GM08714 (cell line): ENCODE measurements at regions not wholly inside any gene's neighbourhood (a gene's known extent, or its start where the extent isn't known, plus 50 kb on each side); places are given as distances from the start of the nearest gene placed in this dataset.

Experiments used
- H3K4me3 ChIP-seq: fragments of 200-500 bp; sonication (Bioruptor generic); 2 replicates; pipeline ENCODE4 v1.5.1; 2014; ENCODE audit warnings: mild to moderate bottlenecking, low read length, inconsistent platforms
- ZNF274 ChIP-seq: IDR thresholded peaks from 2 replicates; pipeline ENCODE4 v1.6.1; 2012; ENCODE audit warnings: mild to moderate bottlenecking, low read depth, low read length

DNA sequence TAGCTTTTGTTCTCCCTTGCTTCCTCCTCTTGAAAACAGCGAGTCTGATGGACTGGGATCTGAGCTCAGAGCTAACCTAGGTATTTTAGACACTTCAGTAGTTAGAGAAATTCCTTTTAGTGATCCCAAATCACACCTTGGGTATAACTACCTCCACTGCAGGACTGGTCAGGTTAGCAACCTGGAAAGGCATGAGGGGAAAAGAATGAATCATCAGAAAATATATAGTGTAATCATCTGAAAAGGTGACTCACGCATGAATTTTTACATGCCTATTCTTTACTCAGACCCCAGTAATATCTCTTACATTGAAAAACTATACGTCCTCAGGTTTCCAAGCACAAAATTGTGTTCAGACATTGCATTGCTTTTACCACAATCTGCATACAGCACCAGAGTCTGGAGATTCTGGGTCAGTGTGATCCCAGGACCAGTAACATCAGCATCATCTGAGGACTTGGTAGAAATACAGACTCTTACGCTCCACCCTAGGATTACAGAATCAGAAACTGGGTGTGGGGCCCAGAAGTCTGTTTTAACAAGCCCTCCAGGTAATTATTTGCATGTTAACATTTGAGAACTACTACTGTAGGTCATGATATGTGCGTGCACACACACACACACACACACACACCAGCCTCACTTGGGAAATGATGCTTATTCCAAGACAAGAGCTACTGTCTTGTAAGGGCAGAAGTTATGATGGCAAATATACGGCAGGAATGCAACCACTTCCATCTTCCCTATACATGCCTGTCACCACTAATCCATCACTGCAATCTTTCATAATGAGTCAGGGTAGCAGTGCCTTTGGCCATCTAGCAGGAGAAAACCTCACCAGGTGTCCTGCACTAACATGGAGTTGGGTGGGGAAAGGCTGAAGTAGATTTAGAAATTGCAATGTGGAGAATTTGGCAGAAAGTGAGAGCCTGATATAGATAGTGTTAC lies 271.6 kb upstream of the MAP3K1 start:
- no peak for TF ChIP-seq ZNF274

DNA sequence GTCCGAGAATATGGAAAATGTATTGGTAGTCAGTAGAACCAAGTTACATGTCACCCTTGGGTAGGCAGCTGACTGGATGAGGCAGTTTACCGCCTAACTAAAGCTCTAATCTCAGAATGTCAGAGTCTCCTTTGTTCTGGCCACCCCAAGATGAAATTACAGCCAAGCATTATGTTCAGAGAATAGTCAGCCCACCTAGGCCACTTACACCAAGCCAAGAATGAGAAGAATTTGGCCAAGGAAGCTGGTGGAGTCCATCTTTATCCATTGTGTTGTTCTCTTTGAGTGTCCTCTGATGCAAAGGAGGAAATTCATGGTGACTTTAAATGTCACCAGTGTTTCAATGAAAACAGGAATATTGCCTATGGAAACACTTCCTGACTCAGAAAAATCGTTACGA lies 275.1 kb upstream of the MAP3K1 start:
- TF ChIP-seq ZNF274, result no peak

More for the DNA sequence above, 271.6 kb upstream of the MAP3K1 start:
- no peak overlapping the region for H3K4me3 ChIP-seq

DNA sequence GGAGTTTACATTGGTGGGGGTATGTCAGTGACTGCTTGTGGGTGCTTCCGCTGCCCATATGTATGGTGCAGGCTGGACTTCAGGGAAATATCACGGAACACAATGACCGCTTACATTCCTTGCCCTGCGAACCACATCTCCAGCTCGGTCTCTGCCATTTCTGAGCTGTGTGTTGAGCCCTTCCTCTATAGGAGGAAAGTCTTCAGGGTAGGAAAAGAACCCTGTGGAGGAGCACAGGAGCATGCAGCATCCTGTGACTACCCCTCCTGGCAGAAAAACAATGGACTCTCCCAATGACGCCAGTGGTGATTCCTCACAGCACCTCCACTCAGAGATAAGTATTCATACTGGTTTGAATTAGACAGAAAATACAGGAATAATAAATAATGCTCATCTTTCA lies 276.8 kb upstream of the MAP3K1 start:
- H3K4me3 ChIP-seq, result no peak overlapping the region
- no peak for TF ChIP-seq ZNF274

More for the DNA sequence above, 275.1 kb upstream of the MAP3K1 start:
- no peak overlapping the region for H3K4me3 ChIP-seq

DNA sequence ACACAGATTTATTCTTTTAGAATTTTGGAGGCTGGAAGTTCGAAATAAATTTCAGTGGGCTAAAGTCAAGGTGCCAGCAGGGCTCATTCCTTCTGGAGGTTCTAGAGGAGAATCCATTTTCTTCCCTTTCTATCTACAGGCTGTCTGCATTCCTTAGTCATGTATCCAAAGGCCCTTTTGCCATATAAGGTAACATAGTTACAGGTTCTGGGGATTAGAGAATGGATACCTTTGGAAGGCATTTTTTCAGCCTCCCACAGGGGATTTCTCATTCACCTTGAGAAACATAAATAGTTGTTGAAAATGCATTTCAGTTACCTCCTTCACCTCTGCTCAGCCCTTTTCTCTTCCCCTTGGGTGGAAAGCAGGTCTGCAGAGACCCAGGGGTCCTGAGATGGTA lies 280.0 kb upstream of the MAP3K1 start:
- no peak overlapping the region for H3K4me3 ChIP-seq
- TF ChIP-seq ZNF274, result no peak

DNA sequence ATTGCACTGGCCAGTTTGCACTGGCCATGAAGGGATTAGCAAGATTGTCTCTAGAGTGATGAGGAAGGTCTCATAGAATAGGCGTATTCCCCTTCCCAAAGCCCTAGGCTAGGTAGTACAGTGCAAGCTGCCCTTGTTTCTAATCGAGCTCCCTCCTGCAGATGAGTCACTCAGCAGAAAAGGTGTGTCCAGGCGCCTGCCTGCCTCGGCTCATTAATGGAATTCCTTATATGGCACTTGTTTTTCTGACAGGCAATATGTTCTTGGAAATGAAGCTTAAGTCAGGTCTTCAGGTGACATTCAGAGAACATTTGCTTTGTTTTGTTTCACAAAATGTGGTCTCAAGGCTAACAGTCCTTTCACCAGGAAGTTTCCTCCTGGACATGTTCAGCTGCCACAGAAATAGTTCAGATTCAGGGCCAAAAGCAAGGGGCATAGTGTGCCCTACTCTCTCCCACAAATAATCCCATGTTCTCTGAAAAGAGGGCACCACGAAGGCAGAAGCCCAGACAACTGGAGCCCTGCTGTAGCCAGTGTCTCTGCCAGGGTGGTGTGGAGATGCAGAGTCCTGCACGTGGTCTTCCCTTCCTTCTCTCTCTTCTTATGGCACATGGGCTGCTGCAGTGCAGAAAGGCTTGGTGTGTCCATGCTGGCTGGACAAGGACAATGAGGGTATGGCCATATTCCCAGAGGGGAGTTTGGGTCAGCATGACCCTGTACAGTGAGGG lies 281.1 kb upstream of the MAP3K1 start:
- no peak overlapping the region for H3K4me3 ChIP-seq
- TF ChIP-seq ZNF274, result no peak

DNA sequence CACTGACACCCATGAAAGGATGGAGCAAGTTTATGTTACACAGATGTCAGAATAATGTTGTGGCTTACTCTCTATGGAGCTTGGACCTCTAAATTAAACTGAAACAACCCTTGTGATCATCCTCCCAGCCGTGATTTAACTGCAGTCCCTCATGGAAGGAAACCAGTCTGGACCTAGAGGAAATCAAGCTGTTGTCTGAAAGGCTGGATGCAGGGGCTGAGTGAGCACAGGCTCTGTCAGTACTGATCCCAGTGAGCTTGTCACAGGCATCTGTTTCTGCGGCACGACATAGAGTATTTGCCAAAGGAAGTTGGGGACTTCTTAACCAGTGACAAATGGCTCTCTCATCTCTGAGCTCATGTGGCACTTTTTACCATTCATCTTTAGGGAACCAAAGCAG lies 282.9 kb upstream of the MAP3K1 start:
- no peak for TF ChIP-seq ZNF274
- no peak overlapping the region for H3K4me3 ChIP-seq

DNA sequence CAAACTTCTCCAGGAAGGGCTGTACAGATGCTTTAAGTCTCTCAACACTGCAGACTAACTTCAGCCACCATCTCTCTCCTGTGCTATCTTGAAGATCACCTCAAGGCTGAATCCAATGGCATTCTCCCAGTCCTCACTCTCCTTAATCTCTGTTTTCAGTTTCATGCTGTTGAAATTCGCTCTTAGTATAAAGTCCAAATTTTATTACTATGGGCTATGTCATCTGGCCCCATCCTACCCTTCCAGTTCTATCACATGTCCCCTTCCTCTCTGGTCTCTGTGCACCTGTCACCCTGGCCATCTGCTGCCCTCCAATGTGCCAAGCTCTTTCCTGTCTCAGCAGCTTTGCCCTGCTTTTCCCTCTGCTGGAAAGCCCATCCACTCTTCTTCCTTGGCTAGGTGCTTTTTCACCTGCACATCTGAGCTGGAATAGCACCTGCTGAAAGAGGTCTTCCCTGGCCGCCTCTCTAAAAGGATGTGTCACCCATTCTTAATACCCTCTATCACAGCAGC lies 284.7 kb upstream of the MAP3K1 start:
- TF ChIP-seq ZNF274, result no peak
- H3K4me3 ChIP-seq, result no peak overlapping the region

DNA sequence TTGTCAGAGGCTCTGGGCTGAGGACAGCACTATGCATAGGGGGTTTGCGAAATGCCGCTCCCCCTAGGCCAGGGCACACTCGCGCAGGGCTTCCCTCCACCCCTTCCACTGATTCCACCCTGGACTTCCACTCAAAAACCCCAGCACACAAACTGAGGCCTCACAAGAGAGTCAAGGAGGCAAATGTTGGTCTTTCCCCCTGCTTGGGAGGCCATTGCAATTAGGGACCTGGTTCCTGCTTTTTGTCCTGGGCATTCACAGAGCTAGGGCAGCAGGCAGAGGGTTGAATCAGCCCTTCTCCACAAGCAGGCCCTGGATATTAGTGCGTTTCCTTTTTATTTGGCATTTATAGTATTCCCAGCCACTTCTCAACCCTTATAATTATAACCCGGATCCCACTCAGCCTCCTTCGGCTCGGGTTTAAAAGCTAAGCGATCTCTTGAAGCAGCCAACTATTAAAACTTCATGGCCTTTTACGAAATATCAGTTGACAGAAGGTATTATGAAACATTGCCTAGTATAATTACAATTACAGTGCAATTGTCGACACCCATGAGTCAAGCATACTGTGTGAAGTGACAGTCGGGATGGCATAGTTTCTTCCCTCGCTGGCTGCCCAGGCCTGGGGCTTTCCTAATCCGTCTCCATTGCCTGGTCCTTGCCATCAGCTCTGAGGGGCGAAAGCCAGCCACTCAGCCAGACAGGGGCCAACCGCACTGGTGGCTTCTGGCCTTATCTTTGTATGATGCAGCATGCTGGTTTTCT lies 285.5 kb upstream of the MAP3K1 start:
- TF ChIP-seq ZNF274, result no peak
- H3K4me3 ChIP-seq, result no peak overlapping the region

DNA sequence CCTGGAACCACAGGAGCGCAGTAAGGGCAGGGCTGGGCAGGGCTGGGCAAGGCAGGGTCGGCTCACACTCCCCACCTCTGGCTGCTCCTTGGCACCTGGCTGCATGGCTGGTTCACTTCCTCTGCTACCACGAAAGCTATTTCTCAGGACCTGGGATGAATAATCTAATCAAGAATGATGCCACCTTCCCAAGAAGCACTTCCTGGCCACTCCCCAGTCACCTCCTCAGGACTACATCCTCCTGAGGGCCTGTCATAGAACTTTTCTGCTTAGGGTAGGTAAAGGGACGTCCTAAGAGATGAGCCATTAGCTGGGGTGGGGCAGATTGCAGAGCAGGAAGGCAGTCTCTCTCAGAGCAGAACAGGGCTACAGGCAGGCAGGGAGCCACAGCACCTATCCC lies 288.2 kb upstream of the MAP3K1 start:
- no peak for TF ChIP-seq ZNF274
- H3K4me3 ChIP-seq, result no peak overlapping the region

DNA sequence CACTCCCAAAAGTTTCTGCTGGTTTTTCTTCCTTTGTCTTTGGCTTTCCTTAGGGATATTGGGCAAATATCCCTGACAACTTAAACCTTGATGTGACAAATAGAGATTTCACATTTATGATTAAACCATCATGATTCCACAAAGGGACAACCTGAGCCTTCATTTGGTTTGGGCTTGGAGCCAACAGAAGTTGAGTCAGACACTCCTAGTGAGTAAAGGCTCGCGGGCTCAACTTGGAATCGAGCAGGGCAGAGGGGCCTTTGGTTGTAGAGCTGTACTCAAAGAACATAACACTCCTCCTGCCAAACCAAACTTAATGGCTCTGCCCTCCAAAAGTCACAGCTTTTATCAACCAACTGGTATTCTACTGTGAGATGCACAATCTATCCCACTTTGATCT lies 290.2 kb upstream of the MAP3K1 start:
- TF ChIP-seq ZNF274, result no peak
- H3K4me3 ChIP-seq, result no peak overlapping the region

DNA sequence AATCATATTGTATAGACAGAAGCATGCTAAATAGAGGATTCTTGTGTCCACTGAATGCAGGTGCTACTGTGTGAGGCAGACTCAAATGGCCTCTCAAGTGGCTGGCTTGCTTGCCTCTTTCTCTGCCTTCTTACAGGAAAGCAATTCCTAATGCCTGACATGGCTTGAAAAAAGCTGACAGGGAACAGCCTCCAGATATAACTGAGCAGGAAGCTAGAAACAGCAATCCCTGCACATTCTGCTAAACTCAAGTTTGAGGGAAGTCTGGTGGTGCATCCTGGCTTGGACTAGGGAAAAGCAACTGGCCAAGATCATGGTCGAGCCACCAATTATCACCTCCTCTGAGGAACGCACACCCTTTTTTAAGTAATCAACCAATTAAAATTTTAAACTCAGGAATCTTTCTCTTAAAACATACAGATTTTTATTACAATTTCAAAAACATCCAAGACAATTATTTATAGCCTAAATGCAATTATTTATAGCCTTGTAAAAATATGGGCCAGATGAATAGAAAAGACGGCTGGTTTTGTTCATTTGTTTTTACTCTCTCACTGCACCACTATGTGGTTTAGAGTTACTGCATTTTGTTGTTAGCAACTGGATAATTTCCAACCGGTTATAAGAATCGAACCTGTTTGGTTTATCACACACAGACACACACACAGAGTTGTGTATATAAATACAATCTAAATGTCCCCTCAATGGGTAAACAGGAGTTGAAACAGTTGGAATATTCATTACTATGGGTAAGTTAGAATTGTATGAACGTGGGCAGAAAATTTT lies 290.9 kb upstream of the ANKRD55 start:
- no peak overlapping the region for H3K4me3 ChIP-seq

DNA sequence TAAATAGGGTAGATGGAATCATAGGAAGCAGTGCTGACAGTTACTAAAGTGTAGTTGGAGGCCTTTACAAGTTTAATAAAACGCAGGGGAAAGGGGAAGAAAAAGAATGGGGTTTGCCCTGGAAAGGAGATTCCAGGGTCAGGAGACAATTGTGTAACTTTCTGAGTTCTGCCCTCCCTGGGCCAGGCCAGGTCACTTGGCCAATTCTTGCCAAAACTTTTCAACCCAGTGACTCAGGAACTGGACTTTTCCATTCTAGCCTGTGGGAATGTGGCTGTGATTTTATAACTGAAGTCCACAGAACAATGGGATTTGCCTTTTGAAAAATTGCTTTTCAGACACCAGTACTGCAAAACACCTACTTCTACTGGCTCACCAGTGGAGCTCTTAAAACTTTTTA lies 289.8 kb upstream of the ANKRD55 start:
- no peak for TF ChIP-seq ZNF274
- no peak overlapping the region for H3K4me3 ChIP-seq

More for the DNA sequence above, 290.9 kb upstream of the ANKRD55 start:
- TF ChIP-seq ZNF274, result no peak

DNA sequence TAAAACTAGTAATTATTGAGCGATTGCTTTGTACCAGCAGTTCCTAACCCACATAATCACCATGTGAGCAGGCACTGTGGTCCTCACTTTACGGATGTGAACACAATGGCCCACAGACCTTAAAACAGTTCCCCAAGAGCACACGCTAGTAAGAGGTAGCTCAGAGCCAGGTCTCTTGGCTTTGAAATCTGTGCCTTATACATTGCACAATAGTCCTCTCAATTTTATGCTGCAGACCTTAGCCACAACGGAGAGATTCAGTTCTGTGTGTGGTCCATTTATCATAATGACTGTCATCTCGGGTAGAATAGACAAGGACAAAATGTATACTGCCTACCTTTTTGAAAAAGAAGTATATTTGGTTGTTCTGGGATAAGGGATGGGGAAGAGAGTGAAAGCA lies 289.0 kb upstream of the ANKRD55 start:
- no peak for TF ChIP-seq ZNF274
- no peak overlapping the region for H3K4me3 ChIP-seq
